ENCODE measurements at regions not wholly inside any gene's neighbourhood (a gene's known extent, or its start where the extent isn't known, plus 50 kb on each side); places are given as distances from the start of the nearest gene placed in this dataset.

GRCh38 chrX:107573016-107573415 lies 55.3 kb upstream of the PRPS1 start:
- no peak for TF ChIP-seq YY1 (IDR thresholded peaks at IDR 0.05; ENCODE audit: insufficient read depth, insufficient read length)
- TF ChIP-seq SUZ12 (IDR thresholded peaks at IDR 0.05; ENCODE audit: extremely low read depth, insufficient read depth, insufficient read length) = no peak

Data from NT2/D1 (cell line).